Activated CD4-positive, alpha-beta T cell treated with anti-CD3 and anti-CD28 coated beads, Interleukin-2, amount 50 U/mL, for 48 hours (primary cell): ENCODE measurements at regions not wholly inside any gene's neighbourhood (a gene's known extent, or its start where the extent isn't known, plus 50 kb on each side); places are given as distances from the start of the nearest gene placed in this dataset.
A peak's percentile ranks its signal among the peaks of the same experiment; 100 is the strongest.

Experiments used
- DNase-seq, 2 experiments: peaks; one replicate each; pipeline ENCODE4 v3.0.0-alpha.2; 2020

DNA sequence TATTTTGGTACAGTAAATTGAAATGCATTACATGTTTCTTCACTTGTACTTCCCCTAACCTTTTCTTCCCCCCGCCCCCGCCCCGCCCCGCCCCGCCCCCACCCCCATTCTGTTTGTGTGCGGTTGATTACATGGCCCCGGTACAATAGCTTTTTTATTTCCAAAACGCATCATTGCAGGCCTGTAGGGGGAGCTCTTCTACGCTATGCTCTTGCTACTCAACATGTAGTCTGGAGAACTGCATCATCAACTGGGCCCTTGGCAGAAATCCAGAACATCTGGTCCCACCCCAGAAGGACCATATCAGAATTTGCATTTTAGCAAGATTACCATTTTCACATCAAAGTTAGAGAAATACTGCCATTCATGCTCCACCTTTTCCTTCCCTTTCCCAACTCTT is 333.3 kb upstream of the DDX53 start:
- DNase-seq, result no peak

DNA sequence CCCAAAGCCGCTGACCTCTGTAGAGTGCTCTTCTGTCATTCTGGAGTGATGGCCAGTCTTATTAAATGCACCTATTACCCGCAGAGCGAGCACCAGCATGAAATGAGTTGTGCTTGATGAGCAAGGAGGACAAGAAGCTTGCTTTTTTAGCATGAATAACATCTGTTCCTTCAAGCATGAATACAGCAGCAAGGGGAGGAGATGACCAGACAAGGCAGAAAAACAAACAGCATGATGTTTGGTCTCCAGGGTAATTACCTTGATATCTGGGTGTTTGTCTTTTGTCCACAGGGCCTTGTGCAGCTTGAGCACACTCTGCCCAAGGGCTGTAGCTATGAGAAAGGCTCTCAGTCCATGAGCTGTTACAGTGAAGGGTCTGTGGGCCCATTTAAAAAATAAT is 324.8 kb upstream of the DDX53 start:
- no peak for DNase-seq

DNA sequence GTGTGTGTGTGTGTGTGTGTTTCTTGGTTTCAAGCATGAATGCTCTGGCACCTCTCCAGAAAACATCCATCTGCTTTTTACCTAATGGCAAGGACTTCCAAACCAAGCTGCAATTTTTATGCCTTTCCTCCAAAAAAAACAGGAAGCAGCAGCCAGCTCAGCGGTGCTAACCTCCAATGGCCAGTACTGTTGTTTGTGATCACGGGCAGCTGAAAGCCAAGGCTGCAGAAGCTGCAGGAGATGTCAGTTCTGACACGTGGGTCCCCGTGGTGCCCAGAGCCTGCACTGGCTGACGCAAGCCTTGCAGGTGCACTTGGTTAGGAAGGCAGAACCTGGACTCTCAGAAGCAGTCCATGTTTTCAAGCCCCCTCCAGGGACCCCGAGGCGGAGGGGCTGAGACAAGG is 313.6 kb upstream of the DDX53 start:
- DNase-seq, result no peak

DNA sequence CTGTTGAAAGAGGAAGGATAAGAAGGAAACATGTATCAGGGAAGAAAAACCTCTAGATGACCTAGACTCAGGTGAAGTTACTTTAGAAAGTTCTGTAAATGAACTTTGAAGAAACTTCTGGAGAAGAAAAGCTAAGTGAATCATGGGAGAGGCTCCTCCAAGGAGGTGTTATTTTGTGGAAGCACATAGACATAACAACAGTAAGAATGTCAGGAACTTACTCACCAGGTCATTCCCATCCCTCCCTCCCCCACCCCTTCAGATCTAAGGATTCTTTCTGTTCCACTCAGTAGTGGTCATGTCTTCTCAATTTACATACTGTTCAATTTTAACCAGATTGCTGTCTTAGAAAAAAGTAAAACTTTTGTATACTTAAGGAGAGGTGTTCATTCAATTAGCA is 310.5 kb upstream of the DDX53 start:
- DNase-seq, result no peak

DNA sequence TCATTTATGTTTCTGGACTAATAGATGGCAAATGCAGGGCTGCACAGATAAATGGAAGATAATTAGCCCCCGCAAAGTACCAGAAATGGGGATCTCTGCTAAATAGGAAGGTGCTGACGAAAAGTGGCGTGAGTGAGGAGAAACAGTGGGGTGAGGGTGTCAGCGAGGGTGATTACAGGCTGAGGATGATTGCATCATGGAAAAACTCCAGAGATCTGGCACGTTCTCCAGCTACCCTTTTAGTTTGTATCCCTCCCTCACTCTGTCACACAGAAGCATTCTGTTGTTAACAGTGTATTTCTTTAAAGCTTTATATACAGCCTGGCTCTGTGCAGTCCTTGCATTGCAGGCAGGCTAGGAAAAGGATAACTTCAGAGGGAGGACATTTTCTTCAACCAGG is 309.6 kb upstream of the DDX53 start:
- no peak for DNase-seq

DNA sequence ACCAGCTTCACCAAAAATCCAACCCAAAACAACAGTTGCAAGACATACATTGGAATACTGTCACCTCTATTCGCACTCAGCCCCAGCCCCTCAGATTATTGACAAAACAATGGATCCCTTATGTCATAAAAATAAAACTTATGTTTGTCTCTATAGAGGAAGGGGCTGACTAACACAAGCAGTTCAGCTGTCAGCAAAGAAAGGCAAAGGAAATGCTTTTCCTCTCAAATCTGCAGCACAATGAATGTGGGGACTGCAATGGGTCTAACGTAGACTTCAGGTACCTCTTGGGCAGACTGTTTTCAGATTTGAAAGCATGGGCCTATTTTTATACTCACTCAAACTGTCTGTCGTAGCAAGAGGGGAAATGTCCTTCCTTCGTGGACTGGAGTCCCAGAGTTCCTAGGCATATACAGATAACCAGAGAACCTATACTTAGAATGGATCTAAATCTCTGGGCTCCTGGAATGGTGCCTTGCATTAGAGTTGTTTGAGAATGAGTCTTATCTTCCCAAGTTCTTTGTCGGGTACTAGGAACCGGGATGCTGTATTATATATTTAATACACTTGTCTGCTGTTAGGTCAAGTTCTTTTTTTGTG is 307.7 kb upstream of the DDX53 start:
- DNase-seq, result no peak

DNA sequence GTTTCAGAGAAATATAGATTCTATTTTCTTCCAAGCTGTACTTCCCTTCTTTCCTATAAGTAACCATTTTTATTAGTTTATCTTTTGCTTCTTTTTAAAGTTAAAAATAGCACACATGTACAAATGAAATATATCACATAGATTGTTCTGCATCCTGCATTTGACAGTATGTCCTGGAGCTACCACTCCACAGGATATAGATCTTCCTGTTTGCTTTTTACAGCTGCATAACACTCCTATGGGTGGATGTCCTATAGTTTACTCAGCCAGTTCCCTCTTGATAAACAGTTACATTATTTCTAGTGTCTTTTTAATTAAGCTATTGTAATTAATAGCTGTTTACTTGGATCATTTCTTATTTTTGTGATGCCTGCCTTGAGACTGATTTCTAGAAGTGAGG is 301.6 kb upstream of the DDX53 start:
- no peak for DNase-seq

DNA sequence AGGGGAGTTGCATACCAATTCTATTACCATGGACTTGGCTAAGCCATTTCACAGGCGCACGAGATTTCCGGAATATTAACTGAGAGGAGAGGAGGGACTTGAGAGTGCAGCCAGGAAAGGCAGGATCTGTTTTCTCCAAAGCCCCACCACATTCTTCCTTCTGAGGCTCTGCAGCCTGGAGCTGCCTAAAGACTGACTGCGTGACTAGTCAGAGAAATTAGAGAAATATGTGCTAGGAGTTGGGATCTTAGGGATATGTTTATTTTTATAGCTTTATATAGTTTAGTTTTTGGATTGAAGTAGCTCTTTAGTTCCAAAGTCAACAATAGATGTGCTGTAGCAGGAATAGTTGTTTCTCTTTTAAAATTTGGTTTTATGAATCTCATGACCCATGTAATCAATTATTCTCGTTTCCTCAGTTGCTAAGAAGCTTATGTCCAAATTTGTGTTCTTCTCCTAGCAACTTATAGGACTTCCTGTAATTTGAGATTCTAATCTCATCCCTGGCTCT is 300.1 kb upstream of the DDX53 start:
- DNase-seq, result no peak

DNA sequence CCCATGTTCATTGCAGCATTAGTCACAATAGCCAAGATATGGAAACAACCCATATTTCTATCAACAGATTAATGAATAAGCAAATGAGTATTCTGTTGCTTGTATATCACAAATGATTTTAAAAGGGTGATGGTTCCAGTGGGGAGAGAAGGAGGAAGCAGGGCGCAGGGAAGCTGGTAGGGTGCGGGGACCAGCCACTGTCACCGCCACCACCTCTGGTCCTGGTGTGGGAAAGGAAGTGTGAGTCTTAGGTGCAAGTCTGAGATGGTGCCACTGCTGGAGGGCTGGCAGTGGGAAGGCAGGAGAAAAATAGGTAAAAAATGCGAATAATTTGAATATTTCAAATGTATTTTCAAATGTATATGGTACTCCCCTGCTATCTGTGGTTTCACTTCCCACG is 286.8 kb upstream of the DDX53 start:
- DNase-seq, result no peak

DNA sequence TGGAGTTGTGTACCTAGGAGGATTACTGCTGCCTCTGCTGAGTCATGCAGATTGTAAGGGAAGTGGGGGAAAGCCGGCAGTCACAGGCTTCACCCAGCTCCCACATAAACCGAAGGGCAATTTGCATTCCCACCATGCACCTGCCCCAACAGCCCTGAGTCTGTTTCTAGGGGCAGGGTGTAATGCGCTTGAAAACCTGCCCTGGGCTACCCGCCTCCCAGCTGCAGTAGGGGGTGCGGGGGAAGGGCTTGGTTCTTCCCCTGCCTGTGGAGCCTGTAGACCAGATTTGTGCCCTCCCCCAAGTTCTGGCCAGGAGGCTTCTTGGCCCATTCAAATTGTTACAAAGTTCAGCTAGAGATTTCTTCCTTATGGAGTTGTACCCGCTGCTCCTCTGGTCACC is 269.2 kb upstream of the DDX53 start:
- no peak for DNase-seq

DNA sequence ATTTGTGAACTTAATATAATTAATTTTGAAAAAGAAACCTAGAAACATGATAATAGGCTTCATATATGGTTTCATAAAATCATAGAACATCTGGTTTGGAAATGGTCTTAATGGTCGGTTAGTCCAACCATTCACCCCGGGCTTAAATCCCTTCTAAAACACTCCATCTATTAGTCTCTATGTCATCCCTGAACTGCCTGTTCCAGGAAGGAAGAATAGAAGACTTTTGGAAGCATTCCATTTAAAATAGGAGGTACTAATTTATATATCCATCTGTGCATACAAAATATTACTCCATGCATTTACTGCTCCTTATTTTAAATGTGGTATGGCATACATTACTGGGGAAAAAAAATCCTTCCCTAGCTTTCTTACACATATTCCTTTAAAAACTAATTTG is 262.2 kb upstream of the DDX53 start:
- no peak for DNase-seq

DNA sequence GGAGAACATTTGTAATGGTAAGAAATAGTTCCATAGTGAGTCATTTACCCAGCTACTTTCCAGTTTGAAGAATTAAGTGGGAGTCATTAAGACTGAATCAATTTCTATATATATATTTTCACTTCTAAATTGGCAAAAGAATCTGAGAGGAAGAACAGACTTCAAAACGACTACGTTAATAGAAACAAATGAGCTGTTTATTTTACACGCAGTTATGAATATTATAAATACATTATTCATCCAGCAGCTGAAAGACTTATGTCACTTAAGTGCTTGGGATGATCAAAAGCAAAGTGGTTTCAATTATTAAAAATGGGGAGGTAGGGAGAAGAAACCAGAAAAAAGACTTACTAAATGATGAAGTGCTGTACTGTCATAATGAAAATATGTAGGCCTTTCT is 260.5 kb upstream of the DDX53 start:
- no peak for DNase-seq

DNA sequence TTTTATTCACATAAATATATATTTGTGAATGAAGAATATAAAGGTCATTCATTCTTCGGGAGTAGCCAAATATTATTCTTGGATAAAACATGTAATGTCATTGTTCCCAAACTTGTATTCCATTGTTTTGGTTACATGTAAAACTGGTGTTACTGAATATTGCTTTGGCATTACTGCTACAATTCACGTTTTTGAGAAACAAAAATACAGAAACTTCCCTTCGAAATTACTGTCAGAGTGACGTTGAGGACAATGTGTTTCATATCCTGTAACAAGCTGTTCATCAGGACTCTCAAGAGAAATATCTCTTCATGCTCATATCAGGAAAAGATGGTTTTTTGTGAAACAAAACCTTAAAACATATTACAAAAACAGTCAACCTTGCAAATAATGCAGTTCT is 258.9 kb upstream of the DDX53 start:
- DNase-seq, result no peak

DNA sequence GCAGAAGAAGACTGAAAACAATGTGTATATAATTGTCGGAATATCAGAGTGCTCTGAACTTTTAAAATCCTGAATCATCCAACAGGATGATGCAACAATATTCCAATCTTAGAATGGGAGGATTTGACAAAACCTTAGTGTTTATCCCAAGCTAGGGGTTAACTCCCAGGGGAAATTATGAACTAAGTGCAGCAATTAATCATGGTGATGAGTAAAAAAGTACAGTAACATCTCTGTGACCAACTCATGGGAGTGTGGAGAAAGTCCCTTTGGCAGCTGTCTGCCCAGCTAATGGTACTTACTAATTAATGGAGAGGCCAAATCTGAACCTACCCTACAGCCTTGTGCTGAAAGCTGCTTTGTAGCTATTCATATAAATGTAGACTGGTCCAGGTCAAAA is 257.6 kb upstream of the DDX53 start:
- DNase-seq, result no peak

DNA sequence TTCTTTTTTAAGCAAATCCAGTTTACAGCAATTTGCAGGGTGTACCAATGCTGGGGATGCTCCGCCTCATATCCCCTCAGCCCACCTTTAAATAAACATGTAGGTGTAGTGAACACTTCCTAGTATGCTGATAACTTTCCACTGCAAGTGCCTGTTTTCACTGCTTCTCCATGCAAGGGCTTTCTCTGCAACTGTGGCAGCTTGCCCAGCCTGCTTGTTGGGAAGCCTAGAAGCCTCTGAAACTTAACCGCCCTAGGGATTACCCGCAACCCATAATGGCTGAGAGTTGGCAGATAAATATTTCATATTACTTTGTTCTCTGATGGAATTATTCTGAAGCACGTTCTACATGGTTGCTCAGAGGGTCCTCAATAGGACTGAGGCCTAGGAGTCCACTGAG is 253.7 kb upstream of the DDX53 start:
- DNase-seq, result no peak

DNA sequence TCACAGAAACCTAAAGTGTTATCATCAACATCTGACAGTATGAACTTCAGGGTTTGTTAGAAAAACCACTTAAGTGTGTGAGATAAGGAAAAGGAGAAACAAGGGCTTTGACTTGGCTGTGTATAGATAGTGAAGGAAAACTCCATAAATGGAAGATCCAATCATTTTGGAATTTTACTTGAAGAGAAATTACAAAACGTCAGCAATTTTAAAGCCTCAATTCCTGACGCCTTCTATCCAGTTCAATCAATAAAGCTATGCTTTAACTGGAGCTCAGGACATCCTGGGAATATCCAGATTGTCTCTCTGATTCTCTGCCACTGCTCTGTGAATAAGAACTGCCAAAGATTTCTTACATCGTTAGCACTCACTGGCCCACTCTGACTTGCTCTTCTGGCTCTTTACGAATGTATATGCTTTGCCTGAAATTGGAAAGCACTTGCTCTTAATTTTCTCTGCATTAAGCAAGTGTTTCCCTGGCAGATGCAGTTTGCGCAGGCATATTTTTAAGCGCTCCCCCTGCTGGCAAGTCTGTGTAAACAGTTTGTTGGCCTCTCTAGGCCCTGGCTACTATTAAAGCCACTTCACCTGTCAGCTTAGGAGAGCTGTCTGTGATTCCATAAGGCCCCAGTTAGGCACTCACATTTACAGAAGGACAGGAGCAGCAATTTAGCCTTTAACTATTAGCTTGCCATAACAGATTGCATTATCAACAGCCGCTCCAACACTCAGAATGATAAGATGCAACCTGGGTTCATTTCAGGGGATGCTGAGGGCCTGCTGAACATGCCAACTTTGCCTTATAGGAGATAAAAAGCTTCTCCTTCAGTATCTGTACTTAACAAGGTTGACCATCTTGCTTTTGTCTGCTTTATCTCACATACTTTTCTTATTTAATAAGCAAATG is 251.4 kb upstream of the DDX53 start:
- DNase-seq, result peak; percentile 13 to 29

DNA sequence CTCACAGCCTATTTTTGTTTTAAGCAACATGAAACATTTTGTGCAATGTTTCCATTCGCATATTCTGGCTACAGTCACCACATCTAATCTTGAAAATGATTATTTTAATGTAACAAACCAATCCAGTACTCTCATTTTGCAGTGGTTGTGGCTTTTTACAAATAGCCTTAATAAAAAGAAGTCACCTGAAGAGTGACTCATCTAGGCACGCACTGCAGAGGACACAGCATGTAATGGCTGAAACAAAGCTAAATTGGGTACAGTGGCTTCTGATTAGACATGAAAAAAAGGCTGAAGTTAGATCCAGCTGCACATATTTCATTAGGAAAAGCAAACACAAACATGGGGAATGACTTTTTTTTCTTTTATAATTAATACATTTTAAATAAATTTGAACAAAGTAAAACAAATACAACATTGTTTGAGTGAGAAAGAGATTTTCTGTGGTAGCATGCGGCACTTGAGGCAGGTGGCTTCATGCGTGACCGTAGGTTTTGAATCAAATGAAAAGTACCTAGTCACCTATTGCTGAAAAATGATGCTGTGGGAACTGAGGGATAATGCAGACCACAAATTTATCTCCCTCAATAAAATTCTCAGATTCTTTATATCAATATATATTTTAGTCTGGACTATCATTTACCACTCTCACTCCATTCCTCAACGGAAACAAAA is 240.8 kb upstream of the DDX53 start:
- DNase-seq, result no peak

DNA sequence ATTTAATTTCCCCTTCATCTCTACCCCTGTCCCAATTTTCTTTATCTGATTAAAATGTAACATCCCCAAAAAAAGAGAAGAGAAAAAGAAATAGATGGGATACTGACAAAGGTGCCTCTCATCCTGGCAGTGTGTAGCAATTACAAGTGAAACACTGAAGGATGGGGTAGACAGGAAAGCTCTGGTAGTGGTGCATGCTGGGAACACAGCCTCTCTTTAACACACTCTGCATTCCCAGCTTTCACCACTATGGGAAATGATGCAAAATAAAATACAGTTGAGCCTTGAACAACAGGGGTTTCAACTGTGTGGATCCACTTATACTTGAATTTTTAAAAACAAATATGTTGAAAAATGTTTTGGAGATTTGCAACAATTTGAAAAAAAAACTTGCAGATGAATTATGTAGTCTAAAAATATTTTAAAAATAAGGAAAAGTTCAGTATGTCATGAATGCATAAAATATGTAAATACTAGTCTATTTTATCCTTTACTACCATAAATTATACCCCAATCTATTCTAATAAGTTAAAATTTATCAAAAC is 239.2 kb upstream of the DDX53 start:
- DNase-seq, result no peak

DNA sequence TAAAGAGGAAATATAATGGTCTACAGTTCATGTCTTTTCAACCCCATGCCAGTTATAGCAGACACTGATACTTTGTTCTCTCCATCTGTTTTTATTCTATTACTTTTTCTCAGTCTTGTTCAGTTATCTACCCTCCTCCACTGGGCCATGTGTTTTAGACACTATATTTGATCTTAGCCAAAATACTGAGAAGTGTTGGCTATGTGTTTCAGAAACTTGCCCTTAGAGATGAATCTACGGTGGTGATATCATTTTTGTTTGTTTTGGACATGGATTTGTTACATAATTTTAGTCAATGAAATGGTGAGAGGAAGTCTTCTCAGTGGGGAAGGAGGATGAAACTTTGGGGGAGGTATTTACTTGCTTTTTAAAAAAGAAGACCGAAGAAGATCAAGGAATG is 211.5 kb upstream of the DDX53 start:
- no peak for DNase-seq

DNA sequence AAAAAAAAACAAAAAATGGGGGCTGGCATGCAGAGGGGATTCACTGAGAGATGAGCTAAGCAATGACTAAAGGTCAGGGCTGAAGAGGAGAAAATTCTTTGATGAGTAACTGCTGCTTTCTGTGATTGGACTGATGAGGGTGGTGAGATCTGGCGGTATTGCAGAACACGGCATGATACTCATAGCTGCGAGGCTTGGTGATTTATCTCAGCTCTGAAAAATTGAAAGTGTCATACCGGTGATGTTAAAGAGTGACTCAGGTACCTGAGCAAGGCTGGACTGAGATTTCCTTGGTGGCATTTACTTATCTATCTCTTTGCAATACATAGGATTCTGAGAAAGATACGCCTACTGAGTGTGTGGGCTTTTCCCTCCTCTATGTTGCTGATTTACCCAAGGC is 204.1 kb upstream of the DDX53 start:
- DNase-seq, result no peak

DNA sequence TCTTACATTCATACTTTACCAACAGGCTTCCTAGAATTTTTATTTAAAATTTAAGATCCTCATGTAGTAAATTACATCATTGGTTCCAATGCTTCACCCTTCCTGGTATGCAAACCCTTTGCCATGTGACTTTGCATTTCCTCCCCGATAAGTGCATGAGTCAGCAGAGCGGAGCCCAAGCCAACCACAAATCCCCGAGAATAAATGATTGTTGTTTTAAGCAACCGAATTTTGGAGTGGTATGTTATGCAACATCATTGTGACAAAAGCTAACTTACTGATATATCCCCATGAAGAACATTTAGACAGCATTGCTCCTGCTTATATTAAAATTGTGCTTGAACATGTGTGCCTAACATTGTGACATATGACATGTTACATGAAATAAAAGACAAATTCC is 199.4 kb upstream of the DDX53 start:
- no peak for DNase-seq

DNA sequence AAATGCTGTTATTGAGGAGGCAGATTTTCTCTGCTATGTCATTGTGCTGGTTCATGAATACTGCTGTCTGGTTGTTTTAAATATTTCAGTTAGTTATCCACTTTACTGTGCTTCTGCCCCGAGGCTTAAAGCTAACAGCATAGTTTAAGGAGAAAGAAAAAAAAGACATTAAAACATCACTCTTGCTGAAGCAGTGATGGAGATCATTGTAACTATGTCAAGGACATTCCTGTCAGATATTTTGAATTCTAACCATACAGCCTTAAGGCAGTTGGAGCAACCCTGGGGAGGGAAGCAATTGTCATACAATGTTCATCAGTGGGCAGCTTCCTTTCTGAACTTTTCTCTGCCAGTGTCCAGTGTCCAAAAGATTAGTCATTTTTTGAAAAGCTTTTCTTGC is 199.0 kb upstream of the DDX53 start:
- DNase-seq, result no peak

DNA sequence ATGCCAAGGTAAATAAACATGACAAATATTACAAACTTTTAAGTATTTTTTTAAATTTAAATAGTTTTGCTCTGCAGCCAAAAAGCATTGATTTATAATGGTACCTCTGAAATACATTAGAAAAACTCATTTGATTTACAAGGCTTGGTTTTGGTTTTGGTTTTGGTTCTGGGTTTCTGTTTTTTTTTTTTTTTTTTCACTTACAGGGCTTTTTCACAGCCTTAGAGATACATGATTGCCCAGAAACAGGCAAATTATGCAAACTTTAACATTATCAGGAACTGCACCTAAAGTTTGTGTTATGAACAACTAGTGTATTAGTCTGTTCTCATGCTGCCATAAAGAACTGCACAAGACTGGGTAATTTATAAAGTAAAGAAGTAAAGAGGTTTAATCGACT is 196.4 kb upstream of the DDX53 start:
- DNase-seq, result no peak

DNA sequence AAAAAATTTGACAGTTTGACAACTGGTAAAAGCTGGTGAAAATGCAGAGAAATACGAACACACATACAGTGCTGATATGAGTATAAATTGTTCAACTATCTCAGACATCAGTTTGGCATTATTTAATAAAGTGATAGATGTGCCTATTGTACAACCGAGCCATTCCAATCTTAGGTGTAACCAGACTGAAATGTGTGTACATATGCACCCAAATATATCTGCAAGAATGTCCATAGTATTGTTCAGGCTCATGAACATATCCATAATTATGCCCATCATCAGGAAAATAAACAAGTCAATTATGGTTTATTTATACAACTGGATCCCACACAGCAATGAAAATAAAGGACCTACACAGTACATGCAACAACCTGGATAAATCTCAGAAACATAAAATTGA is 188.9 kb upstream of the DDX53 start:
- no peak for DNase-seq
